ENCODE measurements at regions not wholly inside any gene's neighbourhood (a gene's known extent, or its start where the extent isn't known, plus 50 kb on each side); places are given as distances from the start of the nearest gene placed in this dataset.

GRCh38 chr1:11412141-11412540 is 66.8 kb upstream of the DISP3 start:
- intact Hi-C loops (cut with DNase I), result no loop called here
- Histone ChIP-seq H3K27me3 (peaks cover 0 to 43% of the 10 kb centered on the region in 2 donors), H3K27ac (no peak overlapping the region), H3K4me3 (no peak overlapping the region), H3K4me1 (no peaks in the 10 kb centered on the region), H3K36me3 (no peaks in the 10 kb centered on the region), H3K9me3 (no peaks in the 10 kb centered on the region)
- no peak for ATAC-seq
- no peak for DNase-seq
- TF ChIP-seq CTCF (IDR thresholded peaks at IDR 0.05), result no peak

GRCh38 chr1:11413986-11414391 is 65.0 kb upstream of the DISP3 start:
- no peaks in the 10 kb centered on the region for H3K4me1 ChIP-seq
- ATAC-seq (no peak), DNase-seq (no peak)
- no peaks in the 10 kb centered on the region for H3K9me3 ChIP-seq
- H3K27ac ChIP-seq, result no peak overlapping the region
- TF ChIP-seq CTCF (IDR thresholded peaks at IDR 0.05), result no peak
- H3K36me3 ChIP-seq, result no peaks in the 10 kb centered on the region
- peaks cover 0 to 44% of the 10 kb centered on the region in 2 donors for H3K27me3 ChIP-seq
- H3K4me3 ChIP-seq, result no peak overlapping the region
- intact Hi-C loops (cut with DNase I), result no loop called here

GRCh38 chr1:11414926-11415538 is 63.9 kb upstream of the DISP3 start:
- Histone ChIP-seq H3K27me3 (peaks cover 0 to 45% of the 10 kb centered on the region in 2 donors), H3K9me3 (no peaks in the 10 kb centered on the region), H3K27ac (no peak overlapping the region), H3K36me3 (no peaks in the 10 kb centered on the region), H3K4me1 (no peaks in the 10 kb centered on the region), H3K4me3 (no peak overlapping the region)
- intact Hi-C loops (cut with DNase I), result no loop called here
- no peak for TF ChIP-seq CTCF (IDR thresholded peaks at IDR 0.05)
- ATAC-seq (no peak), DNase-seq (no peak)

- H3K27ac ChIP-seq, result no peak overlapping the region
- TF ChIP-seq CTCF (IDR thresholded peaks at IDR 0.05), result no peak
- intact Hi-C loops (cut with DNase I), result no loop called here
- no peaks in the 10 kb centered on the region for H3K4me1 ChIP-seq
- H3K9me3 ChIP-seq, result no peaks in the 10 kb centered on the region
- peaks cover 0 to 52% of the 10 kb centered on the region in 2 donors for H3K27me3 ChIP-seq
- H3K36me3 ChIP-seq, result no peaks in the 10 kb centered on the region
- ATAC-seq, result no peak
- H3K4me3 ChIP-seq, result no peak overlapping the region
- peak in 1 of 4 donors; percentile 1 for DNase-seq
Measured at GRCh38 chr1:11417162-11417561, 61.8 kb upstream of the DISP3 start.

- Histone ChIP-seq H3K27ac (no peak overlapping the region), H3K36me3 (no peaks in the 10 kb centered on the region), H3K9me3 (no peaks in the 10 kb centered on the region), H3K4me1 (no peaks in the 10 kb centered on the region), H3K4me3 (no peak overlapping the region), H3K27me3 (peaks cover 0 to 50% of the 10 kb centered on the region in 2 donors)
- intact Hi-C loops (cut with DNase I), result no loop called here
- TF ChIP-seq CTCF (IDR thresholded peaks at IDR 0.05), result no peak
- DNase-seq (no peak), ATAC-seq (no peak)
Measured at GRCh38 chr1:11418056-11418455, 60.9 kb upstream of the DISP3 start.

All from left lung (tissue), 4 donors.